Heart left ventricle (tissue), 16 donors: ENCODE measurements at regions not wholly inside any gene's neighbourhood (a gene's known extent, or its start where the extent isn't known, plus 50 kb on each side); places are given as distances from the start of the nearest gene placed in this dataset.
A peak's percentile ranks its signal among the peaks of the same experiment; 100 is the strongest.
"Not testable (repeated sequence)": the region's sequence is repeated elsewhere in the genome, so short reads cannot be mapped to it uniquely, and the experiment has no call there.

Experiments
- ATAC-seq, 4 donors: fragments of 200-7000 bp; cut with Tn5 transposase; one replicate each; pipeline ENCODE4 v1.9.1; 2020 to 2022; ENCODE audit warnings: moderate library complexity in 4 of 4, mild to moderate bottlenecking in 3 of 4, moderate number of reproducible peaks in 1 of 4
- DNase-seq, 5 donors: peaks; one replicate each; pipeline ENCODE4 v3.0.0-alpha.2; 2020
- H3K27ac ChIP-seq, 12 donors: fragments of 200-600 bp; sonication (generic) in 4 of 12; one replicate each; pipeline versions ENCODE4 v1.5.0 to v1.8.0; 2016 to 2022; ENCODE audit warnings: mild to moderate bottlenecking in 2 of 12
- H3K27me3 ChIP-seq, 9 donors: fragments of 200-600 bp; sonication (generic) in 2 of 9; one replicate each; pipeline versions ENCODE4 v1.5.1 to v1.8.0; 2016 to 2022; ENCODE audit warnings: mild to moderate bottlenecking in 3 of 9
- H3K36me3 ChIP-seq, 9 donors: fragments of 200-600 bp; sonication (generic) in 2 of 9; one replicate each; pipeline versions ENCODE4 v1.5.0 to v1.8.0; 2018 to 2022; ENCODE audit warnings: mild to moderate bottlenecking in 2 of 9
- H3K4me1 ChIP-seq, 12 donors: fragments of 200-600 bp; sonication (generic) in 4 of 12; one replicate each; pipeline versions ENCODE4 v1.5.0 to v1.8.0; 2016 to 2022; ENCODE audit warnings: mild to moderate bottlenecking in 3 of 12
- H3K4me3 ChIP-seq, 12 donors: fragments of 200-600 bp; sonication (generic) in 4 of 12; one replicate each; pipeline versions ENCODE4 v1.5.0 to v1.8.0; 2017 to 2022; ENCODE audit warnings: mild to moderate bottlenecking in 9 of 12, moderate library complexity in 4 of 12
- H3K9me3 ChIP-seq, 12 donors: fragments of 200-600 bp; sonication (generic) in 4 of 12; one replicate each; pipeline versions ENCODE4 v1.5.0 to v1.8.0; 2016 to 2022; ENCODE audit warnings: mild to moderate bottlenecking in 1 of 12
- CTCF ChIP-seq, 12 donors: fragments of 200-600 bp; sonication (generic) in 4 of 12; IDR thresholded peaks; one replicate each; pipeline versions ENCODE4 v1.5.0 to v1.8.0; 2018 to 2022; ENCODE audit warnings: antibody characterized with exemption in 12 of 12, mild to moderate bottlenecking in 5 of 12
- POLR2A ChIP-seq, 2 donors: fragments of 450-650 bp; IDR thresholded peaks; one replicate each; pipeline ENCODE4 v1.6.1; 2017; ENCODE audit warnings: antibody characterized with exemption in 2 of 2, mild to moderate bottlenecking in 2 of 2, moderate library complexity in 2 of 2
- WGBS, 4 donors: extraction: QIAGEN DNeasy Blood & Tissue Kit in 2 of 4; methylation state at CpG; one replicate each; pipeline versions ENCODE4 v1.1.5 to v1.1.7; 2013 to 2018; 5-methylcytosine and 5-hydroxymethylcytosine counted together
- intact Hi-C, 10 donors: fragments of 100-400 bp; cut with DNase I; formaldehyde crosslinking; loops; one replicate each; pipeline versions ENCODE4 v1.11.1 to v1.14.2; 2022
- donor health status: ischemic (EF 13 %, LVEDD 7.1; RV severe dilation, severe dysfunction).
- donor health status: healthy with polysubstance abuse.
- donor health status: DM: no; HTN: yes; CAD: no.
- donor health status: DM: no; HTN: no; CAD: no.
- donor health status: ischemic (EF 25% LVEDD 6.9; RV normal size, moderate dysfunction).
- donor health status: ischemic (EF 25% LVEDD 5.7; RV mildly dilated, moderate dysfunction).
- donor health status: healthy.
- donor health status: DM: yes; HTN: yes; CAD: no.
- donor health status: ischemic (EF 35%, LVEDD 5.7; RV mildly dilated, moderate dysfunction).
- donor health status: nonischemic (EF 11% LVEDD 7.7; RV severe dilation, severe dysfunction).
- donor health status: DM: yes; HTN: yes; CAD: no.
- donor health status: PGD.
- donor health status: ischemic (EF 29% LVEDD 5.4; RV normal size, mild dysfunction).
- donor health status: nonischemic (EF 23%, LVEDD 6.1; RV moderate dilation, normal function).

- Histone ChIP-seq H3K4me3 (no peak overlapping the region), H3K36me3 (no peaks in the 10 kb centered on the region), H3K4me1 (peaks cover 0 to 11% (median 0%) of the 10 kb centered on the region in 12 donors), H3K27me3 (no peaks in the 10 kb centered on the region), H3K9me3 (no peaks in the 10 kb centered on the region), H3K27ac (no peak overlapping the region)
- ATAC-seq = no peak
- no peak for DNase-seq
- TF ChIP-seq POLR2A (IDR thresholded peaks at IDR 0.05) (no peak), CTCF (IDR thresholded peaks at IDR 0.05) (no peak)
- 62 to 73% (median 72%) methylated on average over 5 of the region's 5 CpGs for WGBS, 4 donors
- intact Hi-C loops = loop anchor here in 9 of 10 donors (5.0 to 10.0 kb wide), 9 partner anchors 271 to 639 kb away; no protein-coding TSS in a partner anchor
These were observed 210.4 kb upstream of the RFX3 start for GRCh38 chr9:3736161-3736560.

DNA sequence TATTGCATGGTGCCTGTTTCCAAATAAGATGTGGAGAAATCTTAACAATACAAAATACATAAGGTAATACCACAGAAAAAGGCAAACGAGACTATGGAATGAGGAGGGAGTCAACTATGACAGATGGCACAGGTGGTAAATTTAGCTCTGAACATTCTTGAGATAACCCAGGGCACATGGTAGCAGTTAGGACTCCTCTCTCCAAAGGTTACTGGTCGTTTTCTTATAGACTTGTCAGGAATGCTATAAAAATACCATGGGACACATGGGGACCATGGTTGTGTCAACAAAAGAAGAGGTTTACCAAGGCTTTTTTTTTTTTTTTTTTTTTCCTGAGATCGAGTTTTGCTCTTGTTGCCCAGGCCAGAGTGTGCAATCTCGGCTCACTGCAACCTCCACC is 209.4 kb upstream of the RFX3 start:
- Histone ChIP-seq H3K27ac (no peak overlapping the region), H3K9me3 (no peaks in the 10 kb centered on the region), H3K4me1 (peaks cover 0 to 11% (median 0%) of the 10 kb centered on the region in 12 donors), H3K27me3 (no peaks in the 10 kb centered on the region), H3K4me3 (no peak overlapping the region), H3K36me3 (no peaks in the 10 kb centered on the region)
- DNase-seq (no peak), ATAC-seq (no peak)
- intact Hi-C loops = loop anchor here in 9 of 10 donors (5.0 to 10.0 kb wide), 9 partner anchors 270 to 640 kb away; no protein-coding TSS in a partner anchor
- TF ChIP-seq POLR2A (IDR thresholded peaks at IDR 0.05) = no peak
- no peak for TF ChIP-seq CTCF (IDR thresholded peaks at IDR 0.05)
- WGBS, 4 donors = 55 to 67% (median 65%) methylated on average over 4 of the region's 4 CpGs

GRCh38 chr9:3733527-3734262 is 207.9 kb upstream of the RFX3 start:
- H3K4me3 ChIP-seq, ATAC-seq, H3K27me3 ChIP-seq, H3K9me3 ChIP-seq, H3K27ac ChIP-seq, H3K36me3 ChIP-seq: not testable (repeated sequence)
- WGBS, 4 donors = 77 to 87% (median 86%) methylated on average over 34 to 56 of the region's 56 CpGs
- peaks cover 0 to 11% (median 0%) of the 10 kb centered on the region in 12 donors for H3K4me1 ChIP-seq
- intact Hi-C loops = loop anchor here (2.0 to 10.0 kb wide), 19 partner anchors 269 to 641 kb away; no protein-coding TSS in a partner anchor
- DNase-seq = peak in 1 of 5 donors; percentile 57

DNA sequence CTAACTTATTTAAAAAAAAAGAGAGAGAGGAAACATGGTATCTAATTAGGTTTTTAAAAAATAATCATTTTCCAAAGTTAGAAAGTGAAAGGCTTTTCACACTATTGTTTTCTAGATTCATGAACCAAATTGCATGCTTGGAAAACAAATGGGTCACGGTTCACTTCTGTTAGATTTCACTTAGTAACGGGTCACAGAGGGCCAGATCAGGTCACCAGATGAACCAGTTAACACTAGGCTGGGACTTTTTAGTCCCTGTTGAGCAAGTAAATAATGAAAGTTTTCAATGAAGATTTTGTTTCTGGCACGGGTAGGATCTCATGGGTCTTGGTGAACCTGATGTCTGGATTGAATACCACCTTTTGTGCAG is 207.2 kb upstream of the RFX3 start:
- H3K27ac ChIP-seq = no peak overlapping the region
- intact Hi-C loops = loop anchor here (2.0 to 10.0 kb wide), 19 partner anchors 268 to 642 kb away; no protein-coding TSS in a partner anchor
- 42 to 62% (median 51%) methylated on average over 3 of the region's 3 CpGs for WGBS, 4 donors

More for the DNA sequence above, 207.2 kb upstream of the RFX3 start:
- H3K27me3 ChIP-seq = no peaks in the 10 kb centered on the region
- no peak for TF ChIP-seq CTCF (IDR thresholded peaks at IDR 0.05)
- no peak for TF ChIP-seq POLR2A (IDR thresholded peaks at IDR 0.05)
- DNase-seq (no peak), ATAC-seq (peak in 1 of 4 donors; percentile 5)
- H3K36me3 ChIP-seq = no peaks in the 10 kb centered on the region
- H3K4me1 ChIP-seq = peaks cover 0 to 11% (median 0%) of the 10 kb centered on the region in 12 donors
- no peak overlapping the region for H3K4me3 ChIP-seq
- no peaks in the 10 kb centered on the region for H3K9me3 ChIP-seq
